GM12873 (cell line): ENCODE measurements at regions not wholly inside any gene's neighbourhood (a gene's known extent, or its start where the extent isn't known, plus 50 kb on each side); places are given as distances from the start of the nearest gene placed in this dataset.

Experiments
- CTCF ChIP-seq: IDR thresholded peaks from 2 replicates; pipeline ENCODE4 v1.5.1; 2012; ENCODE audit warnings: low read depth, mild to moderate bottlenecking, moderate library complexity, low read length, control low read depth; ENCODE audit not compliant: insufficient read depth; ENCODE audit errors: missing control alignments

GRCh38 chr3:161852744-161853143 is 356.1 kb downstream of the OTOL1 start:
- TF ChIP-seq CTCF, result no peak

- TF ChIP-seq CTCF, result peak; percentile 62
These were observed 357.7 kb downstream of the OTOL1 start for GRCh38 chr3:161854232-161854771.

- TF ChIP-seq CTCF, result no peak
These were observed 362.4 kb downstream of the OTOL1 start for GRCh38 chr3:161859057-161859456.

- TF ChIP-seq CTCF, result no peak
These were observed 363.4 kb downstream of the OTOL1 start for GRCh38 chr3:161859865-161860450.

- TF ChIP-seq CTCF, result no peak
These were observed 367.2 kb downstream of the OTOL1 start for GRCh38 chr3:161863775-161864174.

GRCh38 chr3:161866176-161866575 is 369.6 kb downstream of the OTOL1 start:
- no peak for TF ChIP-seq CTCF

GRCh38 chr3:161875483-161875882 is 378.9 kb downstream of the OTOL1 start:
- TF ChIP-seq CTCF, result no peak
